Stimulated activated CD4-positive, alpha-beta T cell treated with anti-CD3 and anti-CD28 coated beads, Interleukin-1b, Interleukin-23, amount 100 ng/mL, for 48 hours (primary cell): ENCODE measurements at regions not wholly inside any gene's neighbourhood (a gene's known extent, or its start where the extent isn't known, plus 50 kb on each side); places are given as distances from the start of the nearest gene placed in this dataset.

Experiments used
- DNase-seq: peaks from one replicate; pipeline ENCODE4 v3.0.0-alpha.2; 2020

DNA sequence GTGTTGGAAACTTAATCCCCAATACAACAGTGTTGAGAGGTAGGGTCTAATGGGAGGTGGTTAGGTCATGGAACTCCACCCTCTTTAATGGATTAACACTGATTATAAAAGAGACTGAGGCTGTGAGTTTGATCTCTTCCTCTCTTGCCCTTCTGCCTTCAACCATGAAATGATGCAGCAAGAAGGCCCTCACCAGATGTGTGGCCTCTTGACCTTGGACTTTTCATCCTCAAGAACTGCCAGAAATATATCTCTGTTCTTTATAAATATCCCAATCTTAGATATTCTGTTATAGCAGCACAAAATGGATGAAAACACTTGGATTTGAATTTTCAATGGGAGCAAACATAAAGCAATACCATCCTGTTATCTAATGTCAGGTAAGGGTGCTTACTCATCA lies 67.6 kb downstream of the NMUR2 start:
- DNase-seq = no peak

DNA sequence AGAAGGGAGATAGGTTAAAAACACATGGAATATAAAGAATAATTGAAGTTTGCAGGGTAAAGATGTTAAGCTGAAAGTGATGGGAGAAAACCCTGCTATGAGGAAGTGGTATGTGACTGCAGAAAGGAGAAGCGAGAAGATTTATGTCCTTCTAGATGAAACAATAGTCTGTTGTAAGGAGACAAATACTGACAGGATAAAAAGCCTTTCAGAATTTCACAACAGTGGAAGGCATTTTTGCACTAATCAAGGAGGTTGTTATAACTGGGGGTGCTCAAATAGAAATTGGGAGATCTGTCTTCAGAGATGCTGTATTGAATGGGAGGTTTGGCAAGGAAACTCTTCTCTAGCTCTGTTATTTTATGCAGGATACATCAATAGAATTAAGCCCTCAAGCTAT lies 69.6 kb downstream of the NMUR2 start:
- DNase-seq = no peak

DNA sequence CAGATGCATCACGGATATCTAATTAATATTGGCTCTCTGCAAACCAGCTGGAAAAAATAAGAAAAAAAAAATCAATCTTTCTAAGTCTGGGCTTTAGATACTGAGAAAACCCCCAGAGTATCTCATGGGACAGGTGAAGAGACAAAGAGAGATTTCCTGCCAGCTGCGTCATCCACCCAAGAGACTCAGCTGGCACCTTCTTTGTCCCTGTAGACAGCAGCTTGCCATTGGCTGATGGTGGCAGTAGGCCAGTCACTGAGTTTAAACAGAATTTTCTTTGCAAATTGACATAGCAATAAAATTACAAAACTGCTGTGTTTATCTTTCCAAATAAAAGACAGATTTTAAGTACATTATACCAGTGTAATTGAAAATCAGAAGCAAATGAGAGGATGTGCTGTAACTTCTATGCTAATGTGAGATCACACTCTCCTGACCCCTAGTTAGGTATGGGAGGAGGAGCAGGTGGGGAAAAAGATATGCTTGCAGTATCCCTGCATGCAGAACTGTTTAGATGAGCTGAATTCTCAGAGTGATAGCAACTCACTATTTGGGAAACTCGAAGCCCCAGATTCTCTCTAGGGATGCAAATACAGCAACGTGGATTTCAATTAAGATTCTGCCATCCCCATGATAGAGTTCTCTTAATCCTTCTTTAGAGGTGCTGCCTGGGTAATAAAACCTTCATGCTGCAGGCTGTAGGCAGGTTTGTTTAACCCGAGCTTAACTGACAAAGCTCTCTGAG lies 72.2 kb downstream of the NMUR2 start:
- DNase-seq = no peak

DNA sequence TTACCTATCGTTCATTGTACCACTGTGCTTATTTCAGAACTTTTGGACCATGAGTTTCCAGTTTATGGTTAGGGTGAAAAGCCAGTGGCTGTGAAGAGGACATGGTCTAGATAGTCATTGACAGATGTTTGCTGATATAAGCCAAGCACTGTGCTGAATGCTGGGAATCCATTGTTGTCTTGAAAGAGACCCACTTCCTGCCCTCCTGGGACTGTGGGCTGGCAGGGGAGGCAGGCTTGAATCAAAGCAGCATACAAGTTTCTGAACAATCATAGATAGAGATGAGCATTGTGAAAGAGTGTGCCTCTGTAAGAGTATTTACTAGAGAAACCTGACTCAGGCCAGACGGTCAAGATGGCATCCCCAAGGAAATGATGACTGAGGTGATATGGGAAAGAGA lies 73.4 kb downstream of the NMUR2 start:
- no peak for DNase-seq

DNA sequence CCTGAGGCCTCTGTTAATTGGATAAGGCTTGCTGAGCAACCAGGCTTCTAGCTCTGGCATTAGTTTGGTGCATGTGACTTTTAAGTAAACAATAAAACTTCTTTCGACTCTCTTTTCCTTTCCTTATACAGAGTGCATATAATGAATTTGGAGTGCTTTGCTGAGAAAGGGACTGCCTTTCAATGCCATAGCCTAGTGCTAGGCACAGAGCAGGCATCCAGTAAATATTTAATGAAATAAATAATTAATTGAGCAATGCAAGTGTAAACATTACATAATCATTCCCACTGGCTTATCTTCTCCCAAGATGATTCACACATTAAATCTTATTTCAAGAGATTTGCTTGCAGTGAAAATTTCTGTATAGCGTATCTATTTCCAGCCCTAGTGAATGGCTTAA lies 74.1 kb downstream of the NMUR2 start:
- no peak for DNase-seq

DNA sequence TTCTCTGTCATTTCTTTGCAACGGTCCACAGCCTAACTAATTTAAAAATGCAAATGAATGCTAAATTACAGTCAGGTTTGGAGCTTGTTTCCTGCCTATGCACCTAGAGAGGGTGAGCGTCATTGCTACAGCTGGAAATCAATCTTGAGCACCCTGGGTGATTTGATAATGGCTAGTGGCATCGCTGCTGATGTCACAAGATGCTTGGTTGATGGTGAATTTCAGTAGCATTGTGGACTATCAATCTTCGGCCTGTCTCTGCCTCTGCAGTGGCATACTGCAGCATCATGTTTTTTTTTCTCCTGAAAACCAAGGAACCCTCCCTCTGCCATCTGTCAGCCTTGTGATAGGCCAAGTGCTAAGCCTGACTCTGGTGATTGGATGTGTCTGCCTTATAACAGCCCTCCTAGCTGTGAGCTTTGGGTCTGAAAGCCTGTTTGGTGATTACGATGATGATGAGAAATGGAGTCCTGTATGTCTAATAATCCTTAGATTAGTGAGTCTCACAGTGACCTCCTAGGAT lies 75.3 kb downstream of the NMUR2 start:
- DNase-seq = no peak

DNA sequence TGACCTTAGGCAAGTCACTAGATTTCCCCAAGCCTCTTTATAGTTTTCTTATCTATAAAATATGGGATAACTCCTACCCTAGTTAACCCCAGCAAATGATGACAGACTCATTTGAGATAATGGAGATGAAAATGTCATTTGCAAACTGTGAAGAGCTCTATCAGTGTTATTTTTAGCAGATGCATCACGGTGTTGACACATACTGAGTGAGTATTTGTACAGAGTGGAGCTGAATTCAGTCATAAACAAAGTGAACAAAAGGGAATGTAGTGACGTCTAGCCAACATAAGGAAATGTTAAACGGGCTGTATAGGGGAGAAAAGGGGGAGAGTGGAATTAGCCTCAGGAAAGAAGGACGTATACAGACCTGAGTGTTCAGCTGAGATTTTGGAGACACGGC lies 75.9 kb downstream of the NMUR2 start:
- DNase-seq = no peak

DNA sequence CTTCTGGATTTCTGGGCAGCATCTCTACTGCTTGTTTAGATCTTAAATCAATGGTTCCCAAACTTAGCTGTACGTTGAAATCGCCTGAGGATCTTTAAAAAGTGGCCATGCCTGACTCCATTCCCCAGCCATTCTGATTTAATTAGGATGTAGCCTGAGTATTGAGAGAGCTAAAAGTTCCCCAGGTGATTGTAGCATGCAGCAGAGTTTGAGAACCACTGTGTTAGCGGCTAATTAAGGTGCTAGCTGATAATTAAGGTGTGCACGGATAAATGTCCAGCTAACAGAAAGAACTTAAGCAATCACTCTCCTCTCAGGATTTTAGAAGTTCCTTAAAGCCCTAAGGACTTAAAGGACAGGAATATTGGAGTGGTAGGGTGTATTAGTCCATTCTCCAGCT lies 89.1 kb downstream of the NMUR2 start:
- no peak for DNase-seq

DNA sequence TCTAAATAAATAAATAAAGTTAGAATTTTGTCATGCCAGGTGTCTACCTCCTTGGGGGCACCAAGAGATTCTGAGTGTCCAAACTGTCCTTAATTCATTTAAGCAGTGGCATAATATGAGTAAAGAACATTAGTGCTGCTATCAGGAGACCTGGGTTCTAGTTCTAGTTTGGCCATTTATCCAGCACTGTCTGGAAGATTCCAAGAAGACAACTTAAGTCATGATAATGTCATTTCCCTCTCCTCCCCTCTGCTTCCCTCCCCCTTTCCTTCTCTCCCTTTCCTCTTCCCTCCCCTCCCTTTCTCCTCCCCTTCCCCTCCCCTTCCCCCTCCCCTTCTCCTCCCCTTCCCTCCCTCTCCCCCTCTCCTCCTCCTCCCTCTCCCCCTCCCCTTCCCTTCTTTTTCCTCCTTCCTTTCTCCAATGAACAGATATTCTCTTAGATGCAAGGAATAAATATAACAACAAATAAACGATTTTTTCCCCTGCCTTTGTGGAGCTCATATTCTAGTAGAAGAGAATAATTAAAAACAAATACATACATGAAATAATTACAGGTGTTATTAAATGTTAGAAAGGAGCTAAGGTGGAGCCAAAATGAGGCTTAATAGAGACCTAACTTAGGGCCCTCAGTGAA lies 90.8 kb downstream of the NMUR2 start:
- no peak for DNase-seq

DNA sequence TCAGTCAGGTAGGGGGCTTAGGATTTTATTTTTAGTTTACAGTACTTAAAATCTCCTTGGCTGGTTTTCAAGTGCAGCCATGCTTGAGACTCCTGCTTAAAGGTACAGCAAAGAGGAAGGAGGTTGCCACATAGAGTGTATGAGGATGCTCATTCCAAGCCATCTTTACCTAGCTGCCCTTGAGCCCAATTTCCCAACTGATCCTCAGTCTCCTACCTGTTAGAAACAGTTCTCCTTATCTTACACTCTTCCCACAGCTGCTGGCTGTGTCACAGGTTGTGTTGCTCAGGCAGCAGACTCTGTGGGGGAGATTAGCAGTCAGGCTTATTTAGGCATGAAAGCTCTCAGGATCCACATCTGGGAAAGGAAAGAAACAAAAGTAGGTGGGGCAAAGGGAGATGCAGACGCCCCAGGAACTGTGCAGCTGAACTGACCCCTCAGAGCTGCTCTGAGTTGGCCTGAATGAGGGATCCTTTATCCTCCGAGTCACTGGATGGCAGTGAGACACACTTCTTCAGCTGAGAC lies 95.1 kb downstream of the NMUR2 start:
- DNase-seq = no peak

DNA sequence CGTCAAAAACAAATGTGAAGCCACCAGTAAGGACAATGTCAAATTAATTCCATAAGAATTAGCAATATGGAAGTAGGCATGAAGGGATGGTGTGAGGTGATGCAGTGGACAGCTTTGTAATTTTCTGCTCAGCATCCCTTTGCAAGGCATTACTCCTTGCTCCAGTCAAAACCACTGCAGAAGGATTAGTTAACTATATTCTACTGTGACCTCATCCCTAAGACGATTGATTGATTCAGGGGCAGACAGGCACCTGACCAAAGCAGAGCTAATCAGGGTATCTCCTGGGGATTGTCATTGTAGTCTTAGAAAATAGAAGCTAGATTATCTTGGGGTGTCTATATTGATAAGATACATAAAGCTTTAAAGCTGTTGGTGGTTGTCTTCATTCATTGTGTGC lies 98.7 kb downstream of the NMUR2 start:
- DNase-seq = no peak

DNA sequence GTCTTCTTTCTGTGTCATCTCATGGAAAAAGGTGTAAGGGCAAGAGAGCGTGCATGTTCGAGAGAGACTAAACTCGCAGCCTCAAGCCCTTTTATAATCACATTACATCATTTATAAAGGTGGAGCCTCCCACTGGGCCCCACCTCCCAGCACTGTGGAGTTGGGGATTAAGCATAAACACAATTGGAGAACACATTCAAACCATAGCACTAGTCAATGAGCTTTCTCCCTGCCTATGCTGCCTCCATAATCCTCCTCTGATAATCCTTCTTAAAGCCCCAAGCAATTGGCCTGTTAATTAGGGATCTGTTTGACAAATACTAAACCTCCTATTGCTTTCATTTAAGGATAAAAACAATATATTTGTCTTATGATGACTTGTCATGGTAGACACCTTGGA lies 99.6 kb downstream of the NMUR2 start:
- DNase-seq = no peak

DNA sequence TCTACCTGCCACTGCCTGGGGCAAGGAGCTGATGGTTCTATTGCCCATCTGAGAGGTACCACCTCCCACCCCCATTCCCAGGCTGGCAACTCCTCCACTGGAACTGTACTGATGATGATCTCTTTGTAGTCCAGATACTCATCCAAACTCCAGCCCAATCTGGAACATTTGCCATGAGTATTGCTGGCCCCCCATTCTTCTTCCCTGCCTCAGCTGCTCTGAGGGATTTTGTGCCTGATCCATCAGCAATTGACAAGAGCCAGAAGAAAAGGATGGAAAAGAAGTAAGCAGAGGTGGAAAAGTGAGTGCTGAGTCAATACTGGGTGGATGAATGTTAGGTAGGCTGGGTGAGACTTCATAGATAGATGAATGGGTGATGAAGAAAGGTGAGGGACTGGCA lies 101.2 kb downstream of the NMUR2 start:
- DNase-seq = no peak

DNA sequence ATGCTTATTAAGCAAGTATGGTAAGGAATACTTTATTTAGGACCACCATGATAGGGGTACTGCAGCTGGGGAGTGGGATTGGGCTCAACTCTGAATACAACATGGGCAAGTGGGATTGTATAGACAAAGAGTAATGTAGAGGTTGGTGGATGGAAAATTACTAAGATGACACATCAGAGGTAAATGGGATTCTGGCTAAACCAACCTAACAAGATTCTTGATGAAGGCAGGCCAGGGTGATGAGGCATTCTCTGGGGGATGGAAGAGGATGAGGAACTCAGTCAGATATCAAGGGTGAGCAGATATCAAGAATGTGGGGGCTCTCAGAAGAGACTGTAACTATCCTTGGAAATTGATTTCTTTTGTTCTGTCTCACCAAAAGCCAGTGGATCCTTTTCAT lies 107.2 kb downstream of the NMUR2 start:
- DNase-seq = no peak

DNA sequence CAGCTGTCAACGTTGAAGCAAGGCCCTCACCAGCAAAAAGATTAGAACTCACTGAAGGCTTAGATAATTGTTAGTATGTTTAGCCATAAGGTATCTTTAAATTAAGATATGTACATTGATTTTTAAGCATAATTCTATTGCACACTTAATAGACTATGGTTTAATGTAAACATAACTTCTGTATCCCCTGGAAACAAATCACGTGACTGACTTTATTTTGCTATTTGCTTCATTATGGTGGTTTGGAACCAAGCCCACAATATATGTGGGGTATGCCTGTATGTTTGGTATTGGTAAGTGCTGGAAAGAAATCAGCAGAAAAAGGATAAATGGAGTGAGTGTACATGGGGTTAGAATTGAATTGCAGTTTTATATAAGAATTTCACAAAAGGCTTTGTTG lies 111.9 kb downstream of the NMUR2 start:
- no peak for DNase-seq

DNA sequence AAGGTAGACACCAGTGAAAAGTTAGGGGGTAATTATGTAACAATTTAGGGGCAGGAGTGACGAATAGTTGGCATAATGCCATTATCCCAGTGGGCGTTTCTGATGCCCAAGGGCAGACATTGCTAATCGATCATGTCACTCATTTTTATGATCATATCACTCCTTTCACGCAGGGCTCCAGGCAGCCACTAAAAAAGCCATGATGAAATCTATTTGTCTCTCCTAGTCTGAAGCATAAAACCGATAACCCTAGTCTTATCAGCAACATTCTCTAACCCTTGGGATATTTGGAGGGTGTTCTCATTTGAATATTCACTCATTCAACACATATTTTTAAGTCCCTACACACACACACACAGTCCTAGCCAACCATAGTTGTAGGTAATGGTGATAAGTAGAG lies 114.9 kb downstream of the NMUR2 start:
- DNase-seq = no peak

DNA sequence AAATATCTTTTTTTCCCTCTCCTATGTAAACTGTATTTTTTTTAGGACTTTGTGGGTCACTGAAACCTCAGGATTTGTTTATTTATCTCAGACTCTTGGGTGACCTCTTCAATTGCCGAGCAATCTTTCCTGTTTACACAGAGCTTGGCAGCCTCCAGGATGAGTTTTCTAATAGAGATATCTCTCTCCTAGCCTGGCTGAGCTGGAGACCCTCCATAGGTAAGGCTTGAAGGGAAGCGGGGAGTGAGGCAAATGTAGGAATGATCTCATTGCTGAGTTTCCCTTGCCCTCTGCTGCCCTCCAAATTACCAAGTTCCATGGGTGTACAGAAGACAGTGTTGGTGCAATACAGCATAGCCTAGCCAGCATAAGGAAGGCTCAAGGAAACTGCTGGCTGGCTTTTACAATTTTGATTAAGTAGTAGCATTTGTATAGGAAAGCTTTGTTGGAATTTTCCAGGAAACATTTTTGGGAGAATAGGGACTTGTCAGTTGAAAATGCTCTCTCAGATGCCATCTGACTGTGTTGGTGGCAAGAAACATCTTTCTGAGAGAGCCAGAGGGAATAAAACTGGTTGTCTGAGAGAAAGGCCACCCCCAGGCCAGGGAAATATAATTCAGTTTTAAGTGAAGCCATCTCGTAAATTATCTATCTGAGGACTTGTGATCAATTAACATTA lies 116.0 kb downstream of the NMUR2 start:
- DNase-seq = no peak

DNA sequence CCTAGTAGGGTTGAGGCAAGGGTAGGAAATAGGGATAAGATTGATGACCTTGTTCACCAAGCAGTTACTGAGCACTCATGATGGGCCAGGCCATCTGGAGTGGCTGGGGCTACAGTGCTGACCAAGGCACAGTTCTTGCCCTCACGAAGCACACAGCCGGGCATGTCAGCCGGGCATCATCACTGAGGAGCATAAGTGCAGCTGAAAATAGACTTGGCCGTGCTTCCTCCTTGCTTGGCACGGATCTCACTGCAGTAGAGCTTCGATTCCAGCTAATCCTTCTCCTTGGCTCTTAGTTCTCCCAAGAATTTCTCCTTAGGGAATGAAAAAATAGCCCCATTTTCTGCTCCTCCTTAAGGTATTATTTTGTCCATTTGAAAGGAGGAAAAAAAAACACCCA lies 116.6 kb downstream of the NMUR2 start:
- DNase-seq = no peak

DNA sequence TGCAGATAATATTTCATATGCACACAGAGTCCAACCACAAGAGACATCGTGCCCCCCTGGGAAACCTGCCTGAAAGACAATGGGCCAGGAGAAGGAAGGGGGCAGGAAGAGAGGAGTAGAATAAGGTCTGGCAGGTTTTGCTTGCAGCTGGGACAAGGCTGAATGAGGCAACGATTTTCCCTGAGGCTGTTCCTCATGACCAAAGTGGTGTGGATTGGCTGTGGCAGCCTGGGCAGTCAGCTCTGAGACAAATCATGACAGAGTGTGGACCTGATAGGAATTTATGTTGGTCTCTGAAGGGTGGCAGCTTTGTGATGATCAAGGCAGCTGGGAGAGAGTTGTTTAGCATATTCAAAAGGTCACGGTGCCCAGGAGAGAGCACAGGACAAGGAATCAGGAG lies 119.3 kb downstream of the NMUR2 start:
- DNase-seq = no peak

DNA sequence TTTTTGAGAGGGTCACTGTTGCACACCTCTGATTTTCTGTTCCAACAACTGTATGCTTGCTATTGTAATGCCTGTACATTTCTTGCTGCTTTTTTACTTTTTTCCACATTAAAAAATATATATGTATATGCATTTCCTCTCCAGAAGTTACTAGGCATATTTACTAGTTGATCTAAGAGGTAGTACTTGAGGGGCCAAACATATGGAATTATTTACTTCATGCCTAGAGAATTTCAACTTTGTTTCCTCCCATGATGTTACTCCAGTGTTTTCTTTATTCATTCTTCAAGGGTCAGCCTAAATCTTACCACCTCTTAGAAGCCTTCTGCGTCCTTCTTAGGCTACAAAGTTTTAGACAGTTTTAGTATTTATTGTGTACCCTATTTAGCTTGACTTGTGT lies 122.7 kb downstream of the NMUR2 start:
- no peak for DNase-seq

DNA sequence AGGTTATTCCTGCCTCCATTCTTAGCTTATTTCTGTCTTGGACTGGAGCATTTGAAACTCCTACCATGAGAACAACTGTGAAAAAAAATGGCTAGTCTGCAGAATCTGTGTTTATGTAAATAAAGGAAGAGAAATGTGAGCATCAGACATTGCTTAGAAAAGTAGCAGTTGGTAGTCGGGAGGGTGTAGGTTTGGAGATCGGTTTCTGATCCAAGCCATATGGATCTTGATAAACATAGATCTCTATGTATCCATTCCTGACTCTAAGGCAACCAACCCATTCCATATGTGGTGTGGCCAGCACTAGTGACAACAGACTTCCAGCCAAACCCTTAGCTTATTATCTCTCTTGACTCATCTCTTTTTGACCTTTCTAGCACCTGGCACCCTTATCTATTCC lies 127.1 kb downstream of the NMUR2 start:
- DNase-seq = no peak

DNA sequence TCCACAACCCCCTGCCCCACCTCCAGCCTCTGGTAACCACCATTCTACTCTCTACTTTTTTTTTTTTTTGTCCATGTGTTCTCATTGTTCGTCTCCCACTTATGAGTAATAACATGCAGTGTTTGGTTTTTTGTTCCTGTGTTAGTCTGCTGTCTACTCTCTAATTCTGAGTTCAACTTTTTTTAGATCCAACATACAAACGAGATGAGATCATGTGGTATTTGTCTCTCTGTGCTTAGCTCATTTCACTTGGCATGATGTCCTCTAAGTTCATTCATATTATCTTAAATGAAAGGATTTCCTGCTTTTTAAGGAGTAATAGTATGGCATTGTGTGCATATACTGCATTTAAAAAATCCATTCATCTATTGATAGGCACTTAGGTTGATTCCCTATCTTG lies 130.9 kb downstream of the NMUR2 start:
- DNase-seq = no peak

DNA sequence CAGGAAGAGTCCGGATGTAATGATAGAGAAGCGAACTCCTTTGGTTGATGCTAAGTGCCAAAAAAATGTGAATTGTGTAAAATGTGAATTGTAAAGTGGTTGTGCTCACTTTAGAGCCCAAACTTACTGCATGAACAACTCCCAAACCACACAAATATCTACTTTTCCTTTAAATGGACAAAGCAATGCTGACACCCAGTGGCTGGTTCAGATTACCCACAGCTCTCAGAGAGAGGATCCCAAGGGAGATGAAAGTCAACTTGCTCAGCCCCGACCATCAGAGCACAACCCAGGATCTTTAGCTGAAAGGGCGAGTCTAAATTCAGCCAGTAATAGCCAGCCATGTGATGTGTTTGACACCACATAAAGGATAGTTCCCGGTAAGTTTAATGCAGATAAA lies 133.7 kb downstream of the NMUR2 start:
- DNase-seq = no peak

DNA sequence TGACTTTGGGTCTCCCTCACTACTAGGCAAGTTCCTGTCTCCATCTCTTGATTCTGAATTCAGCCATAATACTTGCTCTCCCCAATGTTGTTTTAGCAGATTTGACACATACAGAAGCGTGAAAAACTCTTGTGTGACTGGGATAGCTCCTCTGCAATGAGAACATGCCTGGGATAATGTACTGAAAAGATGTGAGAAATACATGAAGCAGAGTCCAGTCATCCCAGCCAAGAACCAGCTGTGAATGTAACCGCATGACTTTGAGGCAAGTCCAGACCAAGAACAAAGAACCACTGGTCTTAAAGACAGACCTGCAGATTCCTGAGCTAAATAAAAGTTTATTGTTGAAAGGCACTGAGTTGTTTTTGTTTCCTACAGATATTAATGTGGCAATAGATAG lies 135.0 kb downstream of the NMUR2 start:
- no peak for DNase-seq
